Embryonic facial prominence (tissue), 1 donor: ENCODE measurements at regions not wholly inside any gene's neighbourhood (a gene's known extent, or its start where the extent isn't known, plus 50 kb on each side); places are given as distances from the start of the nearest gene placed in this dataset.

Source experiments
- DNase-seq: peaks from one replicate; pipeline ENCODE4 v3.0.0-alpha.2; 2016; ENCODE audit errors: extremely low spot score

DNA sequence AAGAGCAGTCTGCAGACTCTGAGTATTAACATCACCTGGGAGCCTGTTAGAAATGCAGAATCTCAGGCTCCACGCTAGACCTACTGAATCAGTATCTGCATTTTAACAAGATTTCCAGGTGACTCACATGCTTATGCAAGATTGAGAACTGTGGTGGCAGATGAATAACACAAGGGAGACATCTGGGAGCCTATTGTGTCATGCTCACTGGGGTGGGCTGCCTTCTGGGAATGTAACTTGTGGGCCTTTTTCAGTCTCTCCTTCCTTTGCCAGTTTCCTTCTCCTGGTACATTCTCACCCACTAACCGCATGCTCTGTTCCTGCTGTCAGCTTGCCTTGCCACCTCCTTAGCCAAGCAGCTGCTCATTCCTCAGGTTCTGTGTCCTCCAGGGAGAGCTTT, 176.6 kb upstream of the C9orf72 start:
- no peak for DNase-seq

DNA sequence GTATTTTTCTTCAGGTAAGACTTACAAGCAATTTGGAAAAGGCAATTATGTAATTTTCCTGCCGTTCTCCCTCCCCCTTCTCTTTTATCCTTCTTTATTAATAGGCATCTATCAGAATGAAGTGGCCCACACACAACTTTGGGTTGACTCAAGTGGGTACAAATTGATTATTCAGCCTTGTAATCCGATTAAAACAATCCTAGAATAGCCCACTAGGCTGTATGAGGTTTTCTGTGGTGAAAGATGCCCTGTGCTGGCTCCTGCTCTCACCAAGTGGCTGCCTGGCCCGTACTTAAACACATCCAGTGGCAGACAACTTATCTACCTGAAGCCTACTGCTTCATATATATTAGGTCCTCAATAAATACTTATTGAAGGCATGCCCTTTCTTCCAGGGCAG, 177.3 kb upstream of the C9orf72 start:
- no peak for DNase-seq

DNA sequence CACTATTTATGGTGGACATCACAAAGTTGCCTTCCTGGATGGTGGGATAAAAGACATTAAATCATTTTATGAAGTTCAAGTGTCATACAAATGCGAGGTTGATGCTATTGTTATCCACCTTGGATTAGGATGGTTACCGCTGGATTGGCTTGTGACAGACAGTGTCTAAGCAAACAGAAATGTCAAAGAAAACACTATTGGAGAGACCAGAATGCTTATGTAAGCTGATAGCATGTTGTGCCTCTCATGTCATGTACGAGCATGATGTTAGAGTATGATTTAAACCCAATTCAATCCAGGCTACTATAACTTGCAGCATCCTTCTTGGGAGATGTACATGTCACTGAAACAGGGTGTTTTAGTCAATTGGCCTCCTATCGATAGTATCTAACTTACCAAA, 178.8 kb upstream of the C9orf72 start:
- DNase-seq, result no peak

- DNase-seq, result no peak
Measured at GRCh38 chr9:27755846-27756245, 182.6 kb upstream of the C9orf72 start.

GRCh38 chr9:27756418-27756817, 183.1 kb upstream of the C9orf72 start:
- DNase-seq, result no peak

GRCh38 chr9:27763831-27764230, 190.6 kb upstream of the C9orf72 start:
- DNase-seq, result no peak

DNA sequence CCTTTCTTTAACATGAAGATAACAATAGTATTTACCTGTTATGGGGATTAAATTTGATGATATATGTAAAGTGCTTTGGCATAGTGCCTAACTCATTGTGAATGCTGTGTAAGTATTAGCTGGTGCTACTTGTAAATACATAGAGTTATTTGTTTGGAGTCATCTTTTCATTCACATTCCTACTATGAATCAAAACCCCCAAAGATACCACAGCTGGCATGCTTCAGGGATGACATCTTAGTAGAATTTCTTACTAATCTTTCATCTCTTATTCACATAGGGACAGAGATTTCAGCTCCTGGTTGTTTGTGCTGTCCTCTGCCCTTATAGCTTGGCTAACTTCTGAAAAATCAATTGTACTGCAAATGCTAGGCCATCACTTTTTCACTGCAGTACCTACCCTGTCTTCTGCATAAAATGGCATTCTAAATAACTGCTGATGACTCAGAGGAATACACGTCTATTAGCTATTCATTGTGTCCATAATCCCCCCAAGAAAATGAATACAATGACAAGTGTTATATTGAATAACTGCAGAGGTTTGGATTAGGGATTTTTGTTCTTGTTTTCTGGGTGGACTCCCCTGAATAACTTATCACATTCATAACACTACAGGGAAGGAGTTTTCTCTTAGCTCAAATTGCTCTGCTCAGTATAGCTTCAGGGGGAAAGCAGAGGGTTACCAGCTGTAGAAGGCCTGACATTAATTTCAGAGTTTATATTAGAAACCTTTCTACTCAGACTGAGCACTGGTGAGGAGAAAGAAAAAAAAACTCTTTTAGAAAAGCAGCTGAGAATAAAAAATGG, 192.2 kb upstream of the C9orf72 start:
- DNase-seq, result no peak

DNA sequence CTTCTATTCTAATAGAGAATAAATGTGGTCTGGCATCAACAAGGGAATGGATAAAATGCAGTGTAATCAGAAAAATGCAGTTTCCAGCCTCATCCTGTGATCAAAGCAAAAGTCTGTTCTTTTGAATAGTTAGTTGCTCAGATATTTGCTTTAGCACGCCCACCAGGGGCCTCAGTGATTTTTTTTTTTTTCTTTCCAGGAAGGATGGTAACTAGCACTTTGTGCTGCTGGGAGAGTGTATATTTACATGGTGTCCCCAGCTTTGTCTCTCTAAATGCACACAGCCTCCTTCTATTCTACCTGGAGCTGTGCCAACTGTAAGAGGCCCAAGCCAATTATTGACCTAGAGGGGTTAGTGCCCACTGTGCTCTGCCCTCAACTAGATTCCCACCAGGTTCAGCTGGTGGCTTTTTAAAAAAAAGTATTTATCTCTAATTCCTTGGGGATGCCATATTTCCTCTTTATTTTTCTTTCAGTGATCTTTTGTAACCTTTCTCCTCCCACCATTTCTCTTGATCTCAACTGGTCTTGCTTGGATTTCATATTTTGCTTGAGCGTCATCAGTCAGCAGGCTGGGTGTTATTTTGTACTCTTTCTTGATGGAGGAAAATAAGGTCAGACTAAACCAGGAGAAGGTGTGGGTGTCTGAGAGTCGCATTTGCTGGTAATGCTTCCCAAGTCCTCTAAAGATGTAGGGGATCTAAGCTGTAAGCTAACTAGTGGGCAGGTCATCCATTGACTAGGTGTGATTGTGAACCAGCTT, 193.0 kb upstream of the C9orf72 start:
- DNase-seq, result no peak

DNA sequence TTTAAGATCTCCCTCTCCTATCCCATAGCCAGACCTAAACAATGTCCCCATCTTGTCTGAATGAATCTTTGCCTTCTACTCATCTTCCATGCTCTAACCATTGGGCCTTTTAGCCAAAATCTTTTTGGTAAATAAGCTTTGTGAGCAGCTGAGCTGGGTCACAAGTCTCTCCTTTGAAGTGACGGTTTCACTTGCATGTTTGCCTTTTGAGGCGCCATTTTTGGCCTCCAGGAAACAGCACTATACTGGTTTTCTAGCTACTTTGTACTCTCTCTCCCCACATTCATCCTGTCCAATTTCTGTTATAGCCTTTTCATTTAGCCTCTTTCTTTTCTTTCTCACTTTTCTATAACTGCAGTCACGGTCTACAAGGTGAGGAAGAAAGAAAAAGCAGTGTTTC, 195.5 kb upstream of the C9orf72 start:
- DNase-seq, result no peak

GRCh38 chr9:27770541-27770940, 197.3 kb upstream of the C9orf72 start:
- no peak for DNase-seq

- no peak for DNase-seq
Measured at GRCh38 chr9:27771803-27772545, 198.7 kb upstream of the C9orf72 start.

DNA sequence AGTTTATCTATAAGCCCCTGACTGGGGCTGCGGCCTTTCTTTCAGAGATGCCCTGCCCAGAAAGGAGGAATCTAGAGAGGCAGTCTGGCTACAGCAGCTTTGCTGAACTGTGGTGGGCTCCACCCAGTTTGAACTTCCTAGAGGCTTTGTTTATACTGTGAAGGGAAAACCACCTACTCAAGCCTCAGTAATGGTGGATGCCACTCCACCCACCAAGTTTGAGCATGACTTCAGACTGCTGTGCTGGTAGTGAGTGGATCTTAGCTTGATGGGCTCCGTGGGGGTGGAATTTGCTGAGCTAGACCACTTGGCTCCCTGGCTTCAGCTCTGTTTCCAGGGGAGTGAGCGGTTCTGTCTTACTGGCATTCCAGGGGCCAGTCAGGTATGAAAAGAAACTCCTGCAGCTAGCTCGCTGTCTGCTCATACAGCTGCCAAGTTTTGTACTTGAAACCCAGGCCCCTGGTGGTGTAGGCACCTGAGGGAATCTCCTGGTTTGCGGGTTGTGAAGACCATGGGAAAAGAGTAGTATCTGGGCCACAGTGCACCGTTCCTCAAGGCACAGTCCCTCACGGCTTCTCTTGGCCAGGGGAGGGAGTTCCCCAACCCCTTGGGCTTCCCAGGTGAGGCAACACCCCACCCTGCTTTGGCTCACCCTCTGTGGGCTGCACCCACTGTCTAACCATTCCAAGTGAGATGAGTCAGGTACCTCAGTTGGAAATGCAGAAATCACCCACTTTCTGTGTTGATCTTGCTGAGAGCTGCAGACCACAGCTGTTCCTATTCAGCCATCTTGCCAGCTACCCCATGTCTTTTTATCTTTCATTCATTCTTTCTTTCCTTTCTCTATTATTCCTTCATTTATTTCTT, 211.8 kb upstream of the C9orf72 start:
- no peak for DNase-seq

DNA sequence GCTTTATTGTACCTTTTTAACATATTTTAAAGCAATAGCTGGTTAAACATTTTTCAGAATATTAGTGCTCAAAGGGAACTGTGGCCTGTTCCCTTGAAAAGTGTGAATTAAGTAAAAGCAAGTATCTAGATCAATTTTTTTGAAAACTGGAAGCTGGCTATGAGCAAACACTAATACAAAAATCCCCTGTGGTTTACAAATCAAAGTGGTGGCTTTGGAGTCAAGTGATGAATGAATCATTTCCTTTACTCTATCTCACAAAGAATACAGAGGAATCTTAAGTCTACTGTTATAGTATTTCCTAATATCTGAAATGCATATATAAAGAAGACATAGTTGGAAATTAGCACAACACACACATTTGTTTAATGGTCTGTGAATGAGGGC, 212.4 kb upstream of the C9orf72 start:
- no peak for DNase-seq

DNA sequence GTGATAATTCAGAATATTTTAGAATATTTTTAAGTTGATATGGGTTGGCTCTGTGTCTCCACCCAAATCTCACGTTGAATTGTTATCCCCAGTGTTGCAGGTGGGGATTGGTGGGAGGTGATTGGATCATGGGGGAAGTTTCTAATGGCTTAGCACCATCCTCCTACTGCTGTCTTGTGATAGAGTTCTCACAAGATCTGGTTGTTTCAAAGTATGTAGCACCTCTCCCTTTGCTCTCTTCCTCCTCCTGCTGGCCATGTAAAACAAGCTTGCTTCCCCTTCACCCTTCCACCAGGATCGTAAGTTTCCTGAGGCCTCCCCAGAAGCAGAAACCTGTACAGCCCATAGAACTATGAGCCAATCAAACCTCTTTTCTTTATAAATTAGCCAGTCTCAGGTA, 214.6 kb upstream of the C9orf72 start:
- DNase-seq, result no peak

- no peak for DNase-seq
Measured at GRCh38 chr9:27791311-27791710, 218.0 kb upstream of the C9orf72 start.

GRCh38 chr9:27792971-27793689, 219.8 kb upstream of the C9orf72 start:
- no peak for DNase-seq

DNA sequence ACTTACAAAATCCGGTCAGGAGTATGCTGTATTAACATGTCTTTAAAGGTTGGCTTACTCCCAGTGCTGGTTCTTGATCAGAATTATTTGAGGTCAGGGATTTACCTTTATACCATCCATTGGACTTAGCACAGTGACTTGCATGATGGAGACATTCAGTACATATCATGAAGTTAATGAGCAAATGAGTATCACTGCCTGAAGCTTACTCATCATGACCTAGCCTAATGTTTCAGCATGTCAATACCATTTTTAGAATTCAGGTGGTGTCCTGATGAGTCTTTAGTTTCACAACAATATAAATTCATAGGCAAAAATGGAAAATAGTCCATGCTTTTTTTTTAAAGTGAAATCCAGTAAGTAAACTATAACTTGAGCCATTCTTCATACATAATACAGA, 226.0 kb upstream of the C9orf72 start:
- DNase-seq, result no peak

- no peak for DNase-seq
Measured at GRCh38 chr9:27800159-27800558, 226.9 kb upstream of the C9orf72 start.

DNA sequence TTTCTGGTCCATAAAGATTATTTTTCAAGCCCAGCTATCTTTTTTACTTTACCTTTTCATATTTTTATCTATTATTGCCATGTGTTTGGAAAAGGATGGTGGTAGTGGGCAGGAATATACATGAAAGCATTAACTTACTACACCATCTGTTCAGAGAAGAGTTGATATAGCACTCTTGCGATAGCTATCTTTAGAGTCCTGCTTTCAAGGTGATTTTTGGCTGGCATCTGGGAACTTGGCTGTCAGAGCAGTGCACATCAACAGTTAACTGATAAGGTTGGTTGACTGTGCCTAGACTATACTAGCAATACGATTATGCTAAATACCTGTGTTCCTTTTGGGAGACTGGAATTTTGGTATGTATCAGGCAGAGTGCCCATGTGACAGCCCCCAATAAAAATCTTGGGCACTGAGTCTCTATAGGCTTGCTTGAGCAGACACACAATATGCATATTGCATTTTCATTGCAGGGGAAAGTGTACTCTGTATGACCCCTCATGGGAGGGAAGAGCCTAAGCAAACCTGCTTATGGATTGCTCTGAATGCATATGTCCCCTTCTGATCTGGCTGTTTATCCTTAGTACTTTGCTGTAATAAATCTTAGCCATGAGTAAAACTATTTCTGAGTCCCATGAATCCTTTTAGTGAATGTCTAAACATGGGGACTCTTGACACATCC, 227.6 kb upstream of the C9orf72 start:
- DNase-seq, result no peak

DNA sequence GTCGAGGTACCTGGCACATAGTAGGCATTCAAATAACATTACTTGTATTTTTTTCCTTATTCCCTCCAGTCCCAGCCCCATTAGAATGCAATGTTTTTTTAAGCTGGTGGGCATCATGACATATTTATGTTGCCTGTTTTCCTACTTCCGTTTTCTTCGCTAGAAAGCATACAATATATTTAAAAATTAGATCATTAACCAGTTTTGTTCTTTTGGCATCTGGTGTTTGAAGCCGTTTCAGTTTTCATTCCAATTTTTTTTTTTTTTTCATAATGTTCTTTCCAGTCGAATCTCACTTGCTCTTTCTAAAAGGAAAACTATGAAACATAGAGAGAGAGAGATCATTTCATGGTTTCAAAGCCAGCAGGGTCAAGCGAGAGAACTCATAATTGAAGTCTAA, 228.3 kb upstream of the C9orf72 start:
- DNase-seq, result no peak
